ENCODE measurements at regions not wholly inside any gene's neighbourhood (a gene's known extent, or its start where the extent isn't known, plus 50 kb on each side); places are given as distances from the start of the nearest gene placed in this dataset.

GRCh38 chr20:4472906-4473305, 213.3 kb upstream of the PRNP start:
- TF ChIP-seq SUZ12 (IDR thresholded peaks at IDR 0.05) (no peak), NFRKB (IDR thresholded peaks at IDR 0.05) (no peak), L3MBTL2 (conservative IDR thresholded peaks at IDR 0.05) (no peak), LEF1 (IDR thresholded peaks at IDR 0.05; ENCODE audit: borderline replicate concordance) (no peak), ELF4 (IDR thresholded peaks at IDR 0.05) (no peak), SP1 (IDR thresholded peaks at IDR 0.05) (no peak), FOXA1 (IDR thresholded peaks at IDR 0.05) (no peak), FOXM1 (IDR thresholded peaks at IDR 0.05; ENCODE audit: borderline replicate concordance) (no peak), TARDBP (IDR thresholded peaks at IDR 0.05) (no peak), FOXK2 (IDR thresholded peaks at IDR 0.05) (no peak)
